Astrocyte (in vitro differentiated cells and primary cell): ENCODE measurements at regions not wholly inside any gene's neighbourhood (a gene's known extent, or its start where the extent isn't known, plus 50 kb on each side); places are given as distances from the start of the nearest gene placed in this dataset.
A peak's percentile ranks its signal among the peaks of the same experiment; 100 is the strongest.

Experiments
- DNase-seq: peaks from one replicate; pipeline ENCODE4 v3.0.0-alpha.2; 2010; ENCODE audit warnings: low read depth
- FAIRE-seq: peaks from 2 replicates; lab custom pipeline; 2011; peaks lifted over from hg19 to GRCh38; lab: Jason Lieb, UNC
- H2AFZ ChIP-seq: 2 replicates; pipeline ENCODE4 v1.6.0; 2012; ENCODE audit warnings: low read depth, low read length, inconsistent platforms
- H3K27ac ChIP-seq: 2 replicates; pipeline ENCODE4 v1.5.1; 2011; ENCODE audit warnings: low read depth, low read length, inconsistent platforms
- H3K27me3 ChIP-seq: 2 replicates; pipeline ENCODE4 v1.6.0; 2011; ENCODE audit warnings: low read length, inconsistent platforms; ENCODE audit not compliant: insufficient read depth
- H3K36me3 ChIP-seq: 2 replicates; pipeline ENCODE4 v1.5.1; 2011; ENCODE audit warnings: low read length, inconsistent platforms; ENCODE audit not compliant: insufficient read depth
- H3K4me1 ChIP-seq: 2 replicates; pipeline ENCODE4 v1.5.1; 2011; ENCODE audit warnings: low read length, inconsistent platforms; ENCODE audit not compliant: insufficient read depth
- H3K4me2 ChIP-seq: 2 replicates; pipeline ENCODE4 v1.6.0; 2012; ENCODE audit warnings: low read length, inconsistent platforms
- H3K4me3 ChIP-seq: 2 replicates; pipeline ENCODE4 v1.5.1; 2011; ENCODE audit warnings: low read depth, mild to moderate bottlenecking, low read length, inconsistent platforms; ENCODE audit not compliant: insufficient read depth
- H3K79me2 ChIP-seq: 2 replicates; pipeline ENCODE4 v1.6.0; 2012; ENCODE audit warnings: mild to moderate bottlenecking, low read length, inconsistent platforms; ENCODE audit not compliant: insufficient read depth
- H3K9ac ChIP-seq: 2 replicates; pipeline ENCODE4 v1.6.0; 2012; ENCODE audit warnings: mild to moderate bottlenecking, low read length, inconsistent platforms
- H3K9me3 ChIP-seq: 2 replicates; pipeline ENCODE4 v1.5.1; 2012; ENCODE audit warnings: low read depth, mild to moderate bottlenecking, low read length, inconsistent platforms; ENCODE audit not compliant: insufficient read depth
- H4K20me1 ChIP-seq: 2 replicates; pipeline ENCODE4 v1.6.0; 2012; ENCODE audit warnings: low read length, inconsistent platforms; ENCODE audit not compliant: insufficient read depth
- H3K27ac Mint-ChIP-seq: one replicate; pipeline ENCODE4 v1.8.0; 2021; ENCODE audit warnings: mild to moderate bottlenecking, mixed read lengths; ENCODE audit not compliant: unreplicated experiment
- H3K27me3 Mint-ChIP-seq: one replicate; pipeline ENCODE4 v1.8.0; 2021; ENCODE audit warnings: low read depth, mixed read lengths; ENCODE audit not compliant: unreplicated experiment
- H3K36me3 Mint-ChIP-seq: one replicate; pipeline ENCODE4 v1.8.0; 2021; ENCODE audit warnings: low read depth, mixed read lengths; ENCODE audit not compliant: unreplicated experiment
- H3K4me1 Mint-ChIP-seq: one replicate; pipeline ENCODE4 v1.8.0; 2021; ENCODE audit warnings: low read depth, mixed read lengths; ENCODE audit not compliant: unreplicated experiment
- H3K4me3 Mint-ChIP-seq: one replicate; pipeline ENCODE4 v1.8.0; 2021; ENCODE audit warnings: mild to moderate bottlenecking, moderate library complexity, mixed read lengths; ENCODE audit not compliant: unreplicated experiment
- H3K9me3 Mint-ChIP-seq: one replicate; pipeline ENCODE4 v1.8.0; 2021; ENCODE audit warnings: mild to moderate bottlenecking, mixed read lengths; ENCODE audit not compliant: unreplicated experiment
- EZH2 ChIP-seq: IDR thresholded peaks from 2 replicates; pipeline ENCODE4 v1.6.1; 2012; ENCODE audit warnings: mild to moderate bottlenecking, low read length, inconsistent platforms; ENCODE audit not compliant: insufficient read depth
- TF ChIP-seq, protein P1 (sequence below): IDR thresholded peaks from 2 replicates; pipeline ENCODE4 v1.5.1; 2011; ENCODE audit warnings: low read depth, mild to moderate bottlenecking, inconsistent platforms, low read length, moderate library complexity; ENCODE audit not compliant: insufficient read depth

- Histone ChIP-seq H3K4me3 (no peak overlapping the region), H4K20me1 (no peaks in the 10 kb centered on the region), H3K27me3 (no peaks in the 10 kb centered on the region), H3K79me2 (no peaks in the 10 kb centered on the region), H3K4me2 (no peak overlapping the region), H3K9me3 (no peaks in the 10 kb centered on the region), H3K9ac (no peak overlapping the region), H2AFZ (no peak overlapping the region), H3K4me1 (no peaks in the 10 kb centered on the region), H3K36me3 (no peaks in the 10 kb centered on the region), H3K27ac (no peak overlapping the region)
- DNase-seq, result peak; percentile 8
- FAIRE-seq, result no peak
- Mint-ChIP-seq H3K4me1 (no peaks in the 10 kb centered on the region), H3K27ac (no peak overlapping the region), H3K36me3 (no peaks in the 10 kb centered on the region), H3K27me3 (no peaks in the 10 kb centered on the region), H3K4me3 (no peak overlapping the region), H3K9me3 (peaks cover 6% of the 10 kb centered on the region)
- TF ChIP-seq, protein P1, sequence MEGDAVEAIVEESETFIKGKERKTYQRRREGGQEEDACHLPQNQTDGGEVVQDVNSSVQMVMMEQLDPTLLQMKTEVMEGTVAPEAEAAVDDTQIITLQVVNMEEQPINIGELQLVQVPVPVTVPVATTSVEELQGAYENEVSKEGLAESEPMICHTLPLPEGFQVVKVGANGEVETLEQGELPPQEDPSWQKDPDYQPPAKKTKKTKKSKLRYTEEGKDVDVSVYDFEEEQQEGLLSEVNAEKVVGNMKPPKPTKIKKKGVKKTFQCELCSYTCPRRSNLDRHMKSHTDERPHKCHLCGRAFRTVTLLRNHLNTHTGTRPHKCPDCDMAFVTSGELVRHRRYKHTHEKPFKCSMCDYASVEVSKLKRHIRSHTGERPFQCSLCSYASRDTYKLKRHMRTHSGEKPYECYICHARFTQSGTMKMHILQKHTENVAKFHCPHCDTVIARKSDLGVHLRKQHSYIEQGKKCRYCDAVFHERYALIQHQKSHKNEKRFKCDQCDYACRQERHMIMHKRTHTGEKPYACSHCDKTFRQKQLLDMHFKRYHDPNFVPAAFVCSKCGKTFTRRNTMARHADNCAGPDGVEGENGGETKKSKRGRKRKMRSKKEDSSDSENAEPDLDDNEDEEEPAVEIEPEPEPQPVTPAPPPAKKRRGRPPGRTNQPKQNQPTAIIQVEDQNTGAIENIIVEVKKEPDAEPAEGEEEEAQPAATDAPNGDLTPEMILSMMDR, result no peak
- no peak for TF ChIP-seq EZH2
Measured at GRCh38 chr10:24784923-24785322, 61.2 kb upstream of the ARHGAP21 start.

GRCh38 chr10:24784061-24784460, 60.4 kb upstream of the ARHGAP21 start:
- no peaks in the 10 kb centered on the region for H3K79me2 ChIP-seq
- no peaks in the 10 kb centered on the region for H3K27me3 ChIP-seq
- no peak overlapping the region for H2AFZ ChIP-seq
- Mint-ChIP-seq H3K36me3 (no peaks in the 10 kb centered on the region), H3K9me3 (peaks cover 6% of the 10 kb centered on the region), H3K27me3 (no peaks in the 10 kb centered on the region), H3K27ac (no peak overlapping the region), H3K4me3 (no peak overlapping the region), H3K4me1 (no peaks in the 10 kb centered on the region)
- H3K9ac ChIP-seq, result no peak overlapping the region
- no peak overlapping the region for H3K4me3 ChIP-seq
- FAIRE-seq (no peak), DNase-seq (no peak)
- H3K36me3 ChIP-seq, result no peaks in the 10 kb centered on the region
- no peak overlapping the region for H3K27ac ChIP-seq
- H3K4me1 ChIP-seq, result no peaks in the 10 kb centered on the region
- H3K4me2 ChIP-seq, result no peak overlapping the region
- no peaks in the 10 kb centered on the region for H3K9me3 ChIP-seq
- TF ChIP-seq, protein P1, result no peak
- TF ChIP-seq EZH2, result no peak
- no peaks in the 10 kb centered on the region for H4K20me1 ChIP-seq

GRCh38 chr10:24783504-24783903, 59.8 kb upstream of the ARHGAP21 start:
- Histone ChIP-seq H4K20me1 (no peaks in the 10 kb centered on the region), H3K27ac (no peak overlapping the region), H3K9ac (no peak overlapping the region), H3K4me1 (no peaks in the 10 kb centered on the region), H3K27me3 (no peaks in the 10 kb centered on the region), H3K36me3 (no peaks in the 10 kb centered on the region), H3K4me2 (no peak overlapping the region), H3K9me3 (no peaks in the 10 kb centered on the region), H3K79me2 (no peaks in the 10 kb centered on the region), H3K4me3 (no peak overlapping the region), H2AFZ (no peak overlapping the region)
- DNase-seq (no peak), FAIRE-seq (no peak)
- no peaks in the 10 kb centered on the region for H3K36me3 Mint-ChIP-seq
- no peak overlapping the region for H3K4me3 Mint-ChIP-seq
- H3K27ac Mint-ChIP-seq, result no peak overlapping the region
- H3K4me1 Mint-ChIP-seq, result no peaks in the 10 kb centered on the region
- H3K9me3 Mint-ChIP-seq, result peaks cover 6% of the 10 kb centered on the region
- no peaks in the 10 kb centered on the region for H3K27me3 Mint-ChIP-seq
- TF ChIP-seq EZH2, result no peak
